HUDEP-2 (cell line): ENCODE measurements at regions not wholly inside any gene's neighbourhood (a gene's known extent, or its start where the extent isn't known, plus 50 kb on each side); places are given as distances from the start of the nearest gene placed in this dataset.

Source experiments
- DNase-seq, 76 experiments: peaks; one replicate each; lab custom pipeline; 2025; ENCODE audit not compliant: unreplicated experiment in 76 of 76; lab: John Stamatoyannopoulos, UW

GRCh38 chr11:131185915-131186314 lies 184.5 kb upstream of the NTM start:
- no peak for DNase-seq

- DNase-seq = no peak
Measured at GRCh38 chr11:131186629-131187101, 183.8 kb upstream of the NTM start.

- no peak for DNase-seq
Measured at GRCh38 chr11:131190446-131190845, 180.0 kb upstream of the NTM start.

- no peak for DNase-seq
Measured at GRCh38 chr11:131191606-131192005, 178.8 kb upstream of the NTM start.

GRCh38 chr11:131192628-131193027 lies 177.8 kb upstream of the NTM start:
- no peak for DNase-seq

GRCh38 chr11:131193031-131193501 lies 177.3 kb upstream of the NTM start:
- DNase-seq = no peak

GRCh38 chr11:131194726-131195125 lies 175.7 kb upstream of the NTM start:
- no peak for DNase-seq

GRCh38 chr11:131195661-131196517 lies 174.5 kb upstream of the NTM start:
- DNase-seq = no peak

GRCh38 chr11:131198161-131199014 lies 172.0 kb upstream of the NTM start:
- DNase-seq = no peak

- no peak for DNase-seq
Measured at GRCh38 chr11:131199015-131199280, 171.5 kb upstream of the NTM start.

- no peak for DNase-seq
Measured at GRCh38 chr11:131201674-131202073, 168.7 kb upstream of the NTM start.

- no peak for DNase-seq
Measured at GRCh38 chr11:131203040-131203439, 167.4 kb upstream of the NTM start.

GRCh38 chr11:131204282-131204681 lies 166.1 kb upstream of the NTM start:
- DNase-seq = no peak

- no peak for DNase-seq
Measured at GRCh38 chr11:131204765-131205380, 165.5 kb upstream of the NTM start.

- no peak for DNase-seq
Measured at GRCh38 chr11:131206671-131207070, 163.7 kb upstream of the NTM start.

- DNase-seq = no peak
Measured at GRCh38 chr11:131207901-131208300, 162.5 kb upstream of the NTM start.

- no peak for DNase-seq
Measured at GRCh38 chr11:131217313-131218310, 152.8 kb upstream of the NTM start.

GRCh38 chr11:131218542-131218941 lies 151.9 kb upstream of the NTM start:
- no peak for DNase-seq

GRCh38 chr11:131219646-131220045 lies 150.8 kb upstream of the NTM start:
- no peak for DNase-seq
